GM12872 (cell line): ENCODE measurements at regions not wholly inside any gene's neighbourhood (a gene's known extent, or its start where the extent isn't known, plus 50 kb on each side); places are given as distances from the start of the nearest gene placed in this dataset.

ENCODE experiments used
- CTCF ChIP-seq: IDR thresholded peaks from 3 replicates; pipeline ENCODE4 v1.5.1; 2011; ENCODE audit warnings: low read depth, mild to moderate bottlenecking, low read length, moderate library complexity; ENCODE audit not compliant: insufficient read depth

GRCh38 chr5:56552612-56553268, 262.6 kb upstream of the MAP3K1 start:
- TF ChIP-seq CTCF: no peak

GRCh38 chr5:56550227-56550626, 265.1 kb upstream of the MAP3K1 start:
- TF ChIP-seq CTCF: no peak

- TF ChIP-seq CTCF: no peak
Observed at GRCh38 chr5:56549096-56549886, 266.1 kb upstream of the MAP3K1 start.

- no peak for TF ChIP-seq CTCF
Observed at GRCh38 chr5:56545016-56545415, 270.3 kb upstream of the MAP3K1 start.

- no peak for TF ChIP-seq CTCF
Observed at GRCh38 chr5:56543441-56544388, 271.6 kb upstream of the MAP3K1 start.

GRCh38 chr5:56540266-56540665, 275.1 kb upstream of the MAP3K1 start:
- no peak for TF ChIP-seq CTCF

GRCh38 chr5:56538580-56538979, 276.8 kb upstream of the MAP3K1 start:
- no peak for TF ChIP-seq CTCF
